ENCODE measurements at regions not wholly inside any gene's neighbourhood (a gene's known extent, or its start where the extent isn't known, plus 50 kb on each side); places are given as distances from the start of the nearest gene placed in this dataset.

DNA sequence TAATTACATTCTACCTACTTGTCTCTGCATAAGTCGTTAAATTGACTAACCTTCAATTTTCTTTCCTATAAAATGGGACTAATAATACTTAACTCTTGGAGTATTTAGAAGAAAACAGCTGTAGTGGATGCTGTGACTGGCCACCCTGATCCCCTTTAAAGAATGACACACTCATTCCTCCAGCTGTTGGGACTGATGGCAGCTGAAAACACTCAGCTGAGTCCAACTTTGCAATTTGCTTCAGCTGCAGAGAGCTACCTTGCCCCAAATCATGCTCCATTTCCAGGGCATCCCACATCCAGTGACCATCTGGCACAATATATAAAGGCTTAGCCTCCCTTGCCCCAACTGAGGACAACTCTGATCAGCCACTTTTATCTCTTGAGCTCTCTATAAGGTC lies 89.1 kb downstream of the MID1IP1 start:
- no peak for DNase-seq

- DNase-seq = no peak
Observed at GRCh38 chrX:38890963-38891362, 89.7 kb downstream of the MID1IP1 start.

DNA sequence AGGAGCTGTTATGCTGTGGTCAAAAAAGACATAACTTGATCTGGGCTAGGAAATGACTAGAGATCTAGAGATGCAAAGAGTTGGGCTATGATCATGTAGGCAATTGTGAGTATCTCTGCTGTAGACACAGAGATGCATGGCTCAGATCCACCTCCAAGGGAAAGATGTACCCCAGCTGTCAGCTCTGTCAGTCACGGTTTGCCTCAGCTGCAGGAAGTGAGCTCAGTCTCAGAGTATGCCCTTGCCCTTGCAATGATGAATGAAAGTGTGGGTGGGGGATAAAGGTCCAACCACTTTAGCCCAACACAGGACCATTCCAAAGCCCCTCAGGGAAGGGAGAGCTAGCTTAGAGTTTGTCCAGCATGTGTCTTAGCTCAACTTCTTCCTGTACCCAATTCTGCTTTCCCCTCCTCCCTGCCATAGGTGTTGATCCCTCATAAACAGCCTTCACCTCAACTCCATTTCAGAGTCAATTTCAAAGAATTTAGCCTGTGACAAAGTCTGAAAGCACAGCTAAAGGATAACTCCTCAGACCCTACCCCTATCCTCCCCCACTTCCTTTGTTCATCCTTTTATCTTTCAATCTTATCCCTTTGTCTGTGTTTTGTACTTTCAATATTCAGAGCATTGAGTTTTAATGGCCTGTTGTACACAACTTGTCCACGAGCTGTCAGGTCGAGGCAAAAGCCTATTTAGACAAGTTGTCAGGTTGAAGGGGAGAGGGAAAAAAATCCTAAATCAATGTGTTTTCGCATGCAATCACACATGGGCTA lies 90.6 kb downstream of the MID1IP1 start:
- no peak for DNase-seq

DNA sequence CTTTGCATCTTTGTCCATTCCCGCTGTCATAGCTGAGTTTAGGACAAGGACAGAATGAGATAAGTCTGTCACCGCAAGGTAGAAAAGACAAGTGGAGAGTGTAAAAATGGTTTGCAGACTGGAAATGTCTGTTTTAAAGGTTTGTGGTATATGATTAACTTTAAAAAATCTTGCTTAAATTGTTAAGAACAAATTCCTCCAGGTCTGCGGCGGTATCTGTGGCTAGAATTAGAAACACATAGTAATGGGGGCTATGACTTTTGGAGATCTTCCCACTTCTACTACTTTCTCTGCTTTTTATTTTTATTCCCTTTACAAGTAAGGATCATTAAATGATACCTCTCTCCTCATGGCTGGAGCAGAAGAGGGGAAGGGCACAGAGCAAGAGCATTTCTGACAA lies 92.2 kb downstream of the MID1IP1 start:
- DNase-seq = no peak

DNA sequence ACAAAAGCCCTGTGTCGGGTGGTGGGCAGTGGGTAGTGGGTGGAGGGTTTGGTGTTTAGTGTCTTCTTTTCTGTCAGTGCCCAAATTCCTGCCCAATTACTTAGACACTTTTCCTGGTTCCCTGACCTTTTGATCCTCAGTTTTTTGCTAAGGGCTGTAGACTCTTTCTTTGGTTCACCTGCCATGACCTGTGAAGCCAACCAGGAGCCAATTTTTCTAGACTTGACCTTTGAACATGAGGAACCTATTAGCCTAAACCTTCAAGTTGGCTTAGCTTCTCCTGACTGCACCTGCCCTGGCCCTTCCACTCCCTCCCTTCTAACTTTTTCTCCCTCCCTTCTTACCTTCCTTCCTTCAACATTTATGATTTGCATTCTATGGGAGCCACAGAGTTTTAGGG lies 94.5 kb downstream of the MID1IP1 start:
- DNase-seq = no peak

DNA sequence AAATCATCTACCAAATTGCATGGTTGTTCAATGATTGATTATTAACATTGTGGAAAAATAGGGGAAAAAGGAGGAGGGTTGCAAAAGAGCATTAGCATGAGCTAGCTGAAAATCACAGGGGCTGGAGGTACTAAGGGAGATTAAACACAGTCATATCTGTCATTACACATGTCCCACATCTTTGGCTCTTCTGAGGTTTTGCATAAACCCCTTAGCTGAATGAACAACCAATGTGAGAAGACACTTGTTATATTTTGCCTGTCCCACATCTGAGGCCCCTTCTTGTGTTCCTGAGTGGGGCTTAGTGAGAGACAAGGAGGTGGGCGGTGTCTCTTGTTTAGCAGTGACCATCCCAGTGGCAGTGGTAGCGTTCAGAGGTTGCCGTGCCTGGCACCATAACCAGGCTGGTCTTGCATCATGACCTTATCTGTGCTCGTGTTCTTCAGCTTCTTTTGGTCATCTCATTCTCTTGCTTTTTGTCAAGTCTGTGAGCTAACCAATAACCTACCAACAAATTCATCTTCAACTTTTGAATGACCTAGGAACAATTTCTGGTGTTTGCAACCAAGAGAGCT lies 95.6 kb downstream of the MID1IP1 start:
- no peak for DNase-seq

GRCh38 chrX:38898261-38898660 lies 97.0 kb downstream of the MID1IP1 start:
- DNase-seq = no peak

- no peak for DNase-seq
Observed at GRCh38 chrX:38899650-38900049, 98.4 kb downstream of the MID1IP1 start.

GRCh38 chrX:38900719-38901118 lies 99.5 kb downstream of the MID1IP1 start:
- DNase-seq = no peak

- DNase-seq = no peak
Observed at GRCh38 chrX:38902972-38903492, 101.8 kb downstream of the MID1IP1 start.

- DNase-seq = no peak
Observed at GRCh38 chrX:38916801-38917200, 115.5 kb downstream of the MID1IP1 start.

GRCh38 chrX:38917954-38918353 lies 116.7 kb downstream of the MID1IP1 start:
- no peak for DNase-seq

GRCh38 chrX:38919202-38919601 lies 117.9 kb downstream of the MID1IP1 start:
- DNase-seq = no peak

DNA sequence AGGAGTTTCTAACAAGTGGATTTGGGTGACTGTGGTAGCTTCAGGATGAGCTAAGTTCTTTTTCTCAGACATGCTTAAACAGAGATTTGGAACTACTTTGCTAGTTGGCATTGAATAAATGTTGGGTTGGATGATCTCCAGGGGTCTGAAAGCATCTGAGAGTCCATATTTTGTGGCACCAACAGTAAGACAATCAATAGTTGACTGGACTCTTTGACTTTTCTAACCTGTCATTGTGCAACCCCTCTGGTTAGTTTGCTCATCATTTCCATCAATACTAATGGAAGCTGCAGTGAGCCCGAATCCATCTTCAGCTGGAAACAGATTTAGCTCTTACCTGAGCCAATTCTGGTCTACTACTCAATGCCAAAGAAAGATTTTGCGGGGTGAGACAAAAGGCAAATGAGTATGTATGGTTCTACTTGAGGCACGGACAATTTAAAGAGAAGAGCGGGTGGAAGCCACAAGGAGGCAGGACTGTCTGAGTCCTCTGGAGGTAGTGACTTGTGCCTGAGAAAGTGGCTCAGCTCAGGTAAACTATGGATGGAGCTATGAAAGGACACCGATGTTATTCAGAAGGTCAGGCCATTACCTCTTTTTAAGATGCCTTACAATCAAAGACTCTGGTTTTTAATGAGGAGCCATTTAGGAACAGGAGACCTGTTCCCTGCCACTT lies 118.7 kb downstream of the MID1IP1 start:
- no peak for DNase-seq

DNA sequence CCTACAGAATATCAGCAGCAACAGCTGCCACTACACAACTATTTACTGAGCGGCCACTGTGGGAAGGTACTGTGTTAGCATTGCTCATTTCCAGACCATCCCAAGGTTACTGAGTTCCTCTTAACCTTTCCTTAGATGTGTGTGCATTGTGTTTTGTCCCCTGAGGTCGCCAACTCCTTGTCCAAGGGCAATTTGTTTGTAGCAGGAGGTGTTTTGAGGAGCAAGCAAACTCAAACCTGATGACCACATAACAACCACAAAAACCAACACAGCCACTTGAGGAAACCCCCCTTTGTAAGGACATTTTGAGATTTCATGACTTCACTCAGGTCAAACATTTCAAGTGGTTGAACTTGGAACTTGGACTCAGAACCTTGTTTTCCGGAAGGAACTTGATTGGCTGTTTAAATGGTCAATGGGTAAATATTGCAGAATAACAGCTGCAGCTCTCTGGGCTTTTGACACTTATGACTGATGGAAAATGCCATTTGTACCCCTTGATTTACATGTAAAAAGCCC lies 122.3 kb downstream of the MID1IP1 start:
- DNase-seq = no peak

DNA sequence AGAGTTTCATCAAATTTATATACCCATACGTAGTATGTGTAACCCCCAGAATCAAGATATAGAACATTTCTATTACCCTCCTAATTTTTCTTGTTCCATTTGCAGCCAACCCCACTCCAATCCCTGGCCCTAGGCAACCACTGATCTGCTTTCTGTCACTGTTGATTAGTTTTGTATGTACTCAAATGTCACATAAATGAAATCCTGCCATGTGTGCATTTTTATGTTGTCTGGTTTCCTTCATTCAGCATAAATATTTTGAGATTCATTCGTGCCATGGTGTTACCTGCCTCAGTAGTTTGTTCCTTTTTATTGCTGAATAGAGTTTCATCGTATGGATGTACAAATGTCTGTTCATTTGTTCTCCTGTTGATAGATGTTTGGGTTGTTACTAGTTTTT lies 126.3 kb downstream of the MID1IP1 start:
- DNase-seq = no peak

DNA sequence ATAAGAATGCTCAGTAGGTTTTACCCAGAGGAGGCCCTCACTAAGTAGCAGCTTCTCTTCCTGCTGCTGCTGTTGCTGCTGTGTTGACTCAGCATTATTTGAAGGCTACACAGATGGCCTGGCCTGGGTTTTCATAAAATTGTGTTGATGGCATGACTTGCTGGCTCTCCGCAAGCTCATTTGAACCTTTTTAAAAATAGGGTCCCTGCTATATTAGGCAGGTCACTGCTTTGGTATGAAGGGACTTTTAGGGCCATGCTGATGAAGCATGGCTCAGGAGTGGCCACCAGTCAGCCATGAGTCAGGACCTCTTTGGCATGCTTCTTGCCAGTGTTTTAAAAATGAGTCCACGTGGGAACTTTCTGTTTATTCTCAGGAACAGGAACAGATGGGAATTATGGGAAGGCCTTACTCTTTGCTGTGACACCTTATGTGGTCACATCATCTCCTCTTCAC lies 128.7 kb downstream of the MID1IP1 start:
- no peak for DNase-seq

GRCh38 chrX:38930474-38930873 lies 129.2 kb downstream of the MID1IP1 start:
- no peak for DNase-seq

DNA sequence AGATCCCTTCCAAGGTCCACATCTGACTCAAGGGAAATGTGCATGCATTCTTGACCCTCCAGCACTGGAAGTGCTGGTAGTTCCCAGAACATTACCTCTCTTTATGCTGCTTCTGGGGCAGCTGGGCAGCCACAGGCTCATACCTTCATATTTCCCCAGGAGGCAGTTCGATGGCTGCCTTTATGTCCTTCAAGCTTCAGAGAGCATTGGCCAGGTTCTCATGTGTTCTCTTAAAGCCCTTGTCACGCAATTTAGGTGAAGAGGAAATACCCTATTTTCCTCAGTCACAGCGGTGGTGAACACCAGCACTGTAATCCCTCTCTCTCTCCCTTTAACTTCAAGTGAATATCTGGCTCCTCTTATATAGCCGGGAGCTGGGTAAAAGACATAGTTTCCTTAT lies 134.3 kb downstream of the MID1IP1 start:
- no peak for DNase-seq

DNA sequence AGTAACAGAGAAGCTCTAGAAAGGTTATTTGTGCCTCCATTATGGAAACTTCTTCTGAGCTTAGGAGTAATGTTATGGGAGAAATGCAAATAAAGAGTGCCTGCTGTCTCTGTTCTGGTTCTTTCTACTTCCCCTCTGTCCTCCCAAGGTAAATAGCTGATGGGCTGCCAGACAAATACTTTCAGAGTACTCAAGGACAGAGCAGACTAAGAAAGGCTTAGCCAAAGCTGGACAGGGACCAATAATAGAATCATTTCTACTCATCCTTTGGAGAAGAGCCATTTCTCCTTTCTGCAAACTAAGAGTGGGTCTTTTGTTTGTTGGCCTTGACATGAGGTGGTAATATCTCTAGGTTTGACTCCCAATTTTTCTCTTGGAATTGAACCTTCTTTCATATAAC lies 136.1 kb downstream of the MID1IP1 start:
- no peak for DNase-seq

GRCh38 chrX:38937926-38938325 lies 136.7 kb downstream of the MID1IP1 start:
- no peak for DNase-seq

DNA sequence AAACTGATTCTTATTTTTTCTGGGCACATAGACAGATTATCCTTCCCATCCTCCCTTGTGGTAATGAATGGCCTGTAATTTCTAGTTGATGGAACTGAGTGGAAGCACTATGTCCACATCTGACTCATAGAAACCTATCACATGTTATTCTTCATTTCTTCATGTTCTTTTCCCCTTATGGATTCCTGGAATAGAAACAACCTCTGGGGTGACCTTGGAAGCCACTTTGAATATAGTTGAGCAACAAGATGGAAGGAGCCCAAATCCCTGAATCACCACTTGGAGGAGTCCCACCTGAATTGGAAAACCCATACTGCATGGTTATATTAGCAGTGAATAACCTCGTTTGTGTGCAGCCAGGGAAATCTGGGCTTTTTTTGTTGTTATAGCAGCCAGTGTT lies 137.8 kb downstream of the MID1IP1 start:
- no peak for DNase-seq

DNA sequence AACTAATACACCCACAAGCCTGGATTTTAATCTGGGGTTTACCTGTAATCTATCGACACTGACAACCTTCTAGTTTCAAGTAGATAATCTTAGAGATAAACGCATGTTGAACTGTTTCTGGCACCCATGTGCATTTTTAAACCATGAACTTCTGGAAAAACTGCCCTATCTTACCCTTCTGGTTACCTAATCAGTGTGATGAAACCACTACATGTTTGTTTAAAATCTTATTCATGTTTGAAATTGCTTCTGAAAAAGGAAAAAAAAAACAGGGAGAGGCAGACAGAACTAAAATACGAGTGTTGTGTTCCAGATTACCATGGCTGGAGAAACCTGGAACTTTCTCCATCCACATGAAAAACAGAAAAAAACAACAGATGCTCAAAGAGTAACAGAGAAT lies 139.3 kb downstream of the MID1IP1 start:
- no peak for DNase-seq

- DNase-seq = no peak
Observed at GRCh38 chrX:38941675-38942074, 140.4 kb downstream of the MID1IP1 start.
